A673 (cell line): ENCODE measurements at regions not wholly inside any gene's neighbourhood (a gene's known extent, or its start where the extent isn't known, plus 50 kb on each side); places are given as distances from the start of the nearest gene placed in this dataset.

ENCODE experiments used
- EZH2 ChIP-seq: fragments of 200-600 bp; sonication (generic); IDR thresholded peaks from 2 replicates; pipeline ENCODE4 v1.6.1; 2017; ENCODE audit warnings: borderline replicate concordance, low read depth, mild to moderate bottlenecking, mixed read lengths, antibody characterized with exemption, low read length; ENCODE audit not compliant: poor library complexity, severe bottlenecking
- TF ChIP-seq, protein P1 (sequence below): fragments of 300-800, 200-600 bp; sonication (generic); conservative IDR thresholded peaks from 2 replicates; pipeline ENCODE4 v1.5.1; 2017; ENCODE audit warnings: low read depth, mild to moderate bottlenecking, antibody characterized with exemption, low read length, moderate library complexity, mixed read lengths

DNA sequence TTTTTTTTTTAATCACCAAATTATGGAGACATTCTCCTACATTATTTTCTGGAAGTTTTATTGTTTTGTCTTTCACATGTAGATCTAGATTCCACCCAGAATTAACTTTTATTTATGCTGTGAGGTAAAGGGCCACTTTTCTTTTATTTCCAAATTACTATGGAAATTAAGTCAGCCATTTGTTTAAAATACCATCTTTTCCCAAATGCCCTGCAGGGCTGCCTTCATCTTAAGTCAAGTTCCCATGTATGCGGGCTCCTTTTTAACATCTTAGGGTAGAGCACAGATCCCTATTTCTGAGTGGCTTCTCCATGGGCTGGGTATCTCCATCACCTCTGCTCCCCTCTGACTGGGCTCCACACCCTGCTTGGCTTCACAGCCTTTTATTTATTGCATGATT, 348.4 kb downstream of the SOX4 start:
- TF ChIP-seq, protein P1, sequence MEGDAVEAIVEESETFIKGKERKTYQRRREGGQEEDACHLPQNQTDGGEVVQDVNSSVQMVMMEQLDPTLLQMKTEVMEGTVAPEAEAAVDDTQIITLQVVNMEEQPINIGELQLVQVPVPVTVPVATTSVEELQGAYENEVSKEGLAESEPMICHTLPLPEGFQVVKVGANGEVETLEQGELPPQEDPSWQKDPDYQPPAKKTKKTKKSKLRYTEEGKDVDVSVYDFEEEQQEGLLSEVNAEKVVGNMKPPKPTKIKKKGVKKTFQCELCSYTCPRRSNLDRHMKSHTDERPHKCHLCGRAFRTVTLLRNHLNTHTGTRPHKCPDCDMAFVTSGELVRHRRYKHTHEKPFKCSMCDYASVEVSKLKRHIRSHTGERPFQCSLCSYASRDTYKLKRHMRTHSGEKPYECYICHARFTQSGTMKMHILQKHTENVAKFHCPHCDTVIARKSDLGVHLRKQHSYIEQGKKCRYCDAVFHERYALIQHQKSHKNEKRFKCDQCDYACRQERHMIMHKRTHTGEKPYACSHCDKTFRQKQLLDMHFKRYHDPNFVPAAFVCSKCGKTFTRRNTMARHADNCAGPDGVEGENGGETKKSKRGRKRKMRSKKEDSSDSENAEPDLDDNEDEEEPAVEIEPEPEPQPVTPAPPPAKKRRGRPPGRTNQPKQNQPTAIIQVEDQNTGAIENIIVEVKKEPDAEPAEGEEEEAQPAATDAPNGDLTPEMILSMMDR, result no peak
- no peak for TF ChIP-seq EZH2
